ENCODE measurements at regions not wholly inside any gene's neighbourhood (a gene's known extent, or its start where the extent isn't known, plus 50 kb on each side); places are given as distances from the start of the nearest gene placed in this dataset.

DNA sequence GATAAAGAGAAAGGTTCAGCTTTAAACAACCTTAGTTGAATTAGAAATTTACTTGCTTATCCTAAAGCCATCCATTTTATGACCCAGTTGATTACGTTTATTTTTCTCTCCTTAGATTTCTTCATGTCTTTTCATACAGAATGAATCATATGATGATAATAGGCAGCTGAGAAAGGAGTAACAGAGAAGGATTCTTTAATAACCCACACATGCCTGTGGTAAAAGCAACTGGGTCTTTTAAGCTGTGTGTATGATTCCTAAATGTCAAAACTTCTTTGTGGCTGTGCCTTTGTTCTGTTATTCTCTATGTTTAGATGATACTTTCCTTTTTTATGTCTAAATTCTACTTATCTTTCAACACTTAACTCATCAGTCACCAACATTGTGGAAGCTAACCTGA lies 626.5 kb downstream of the NCAM2 start:
- Histone ChIP-seq H3K27ac (no peak overlapping the region), H3K4me3 (no peak overlapping the region), H3K9me3 (peaks cover 0 to under 1% (median 0%) of the 10 kb centered on the region in 3 donors), H3K4me1 (no peaks in the 10 kb centered on the region), H3K36me3 (no peaks in the 10 kb centered on the region), H3K27me3 (no peaks in the 10 kb centered on the region)
- intact Hi-C loops (cut with DNase I) = no loop called here
- 33 to 50% methylated on average over 1 of the region's 1 CpG for WGBS, 2 donors
- TF ChIP-seq, protein P1, sequence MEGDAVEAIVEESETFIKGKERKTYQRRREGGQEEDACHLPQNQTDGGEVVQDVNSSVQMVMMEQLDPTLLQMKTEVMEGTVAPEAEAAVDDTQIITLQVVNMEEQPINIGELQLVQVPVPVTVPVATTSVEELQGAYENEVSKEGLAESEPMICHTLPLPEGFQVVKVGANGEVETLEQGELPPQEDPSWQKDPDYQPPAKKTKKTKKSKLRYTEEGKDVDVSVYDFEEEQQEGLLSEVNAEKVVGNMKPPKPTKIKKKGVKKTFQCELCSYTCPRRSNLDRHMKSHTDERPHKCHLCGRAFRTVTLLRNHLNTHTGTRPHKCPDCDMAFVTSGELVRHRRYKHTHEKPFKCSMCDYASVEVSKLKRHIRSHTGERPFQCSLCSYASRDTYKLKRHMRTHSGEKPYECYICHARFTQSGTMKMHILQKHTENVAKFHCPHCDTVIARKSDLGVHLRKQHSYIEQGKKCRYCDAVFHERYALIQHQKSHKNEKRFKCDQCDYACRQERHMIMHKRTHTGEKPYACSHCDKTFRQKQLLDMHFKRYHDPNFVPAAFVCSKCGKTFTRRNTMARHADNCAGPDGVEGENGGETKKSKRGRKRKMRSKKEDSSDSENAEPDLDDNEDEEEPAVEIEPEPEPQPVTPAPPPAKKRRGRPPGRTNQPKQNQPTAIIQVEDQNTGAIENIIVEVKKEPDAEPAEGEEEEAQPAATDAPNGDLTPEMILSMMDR (IDR thresholded peaks at IDR 0.05) = no peak
- TF ChIP-seq POLR2A (IDR thresholded peaks at IDR 0.05) = no peak
- no peak for DNase-seq

DNA sequence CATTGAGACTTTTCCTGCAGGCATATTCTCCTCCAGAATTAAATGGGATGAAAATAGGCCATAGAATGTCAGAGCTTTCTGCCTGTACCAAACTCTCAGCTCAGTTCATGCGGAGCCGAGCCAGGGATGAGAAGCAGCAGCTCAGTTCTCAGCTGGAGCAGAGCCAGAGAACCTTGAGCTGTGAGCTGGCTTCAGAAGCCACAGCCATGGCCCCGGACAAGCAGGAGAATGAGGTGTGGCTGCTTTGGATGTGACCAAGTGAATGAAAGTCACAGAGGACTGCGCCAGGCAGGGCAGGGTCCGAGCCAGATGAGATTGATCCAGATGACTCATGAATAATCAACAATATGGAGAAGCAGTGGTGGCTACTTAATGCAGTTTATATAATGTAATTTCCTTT lies 633.8 kb downstream of the NCAM2 start:
- WGBS, 2 donors = 67 to 87% methylated on average over 3 to 4 of the region's 5 CpGs
- H3K27me3 ChIP-seq = no peaks in the 10 kb centered on the region
- intact Hi-C loops (cut with DNase I) = no loop called here
- no peaks in the 10 kb centered on the region for H3K36me3 ChIP-seq
- TF ChIP-seq, protein P1 (IDR thresholded peaks at IDR 0.05) = no peak
- no peak for TF ChIP-seq POLR2A (IDR thresholded peaks at IDR 0.05)
- no peak overlapping the region for H3K27ac ChIP-seq
- H3K4me3 ChIP-seq = no peak overlapping the region
- no peaks in the 10 kb centered on the region for H3K9me3 ChIP-seq
- no peaks in the 10 kb centered on the region for H3K4me1 ChIP-seq
- no peak for DNase-seq

DNA sequence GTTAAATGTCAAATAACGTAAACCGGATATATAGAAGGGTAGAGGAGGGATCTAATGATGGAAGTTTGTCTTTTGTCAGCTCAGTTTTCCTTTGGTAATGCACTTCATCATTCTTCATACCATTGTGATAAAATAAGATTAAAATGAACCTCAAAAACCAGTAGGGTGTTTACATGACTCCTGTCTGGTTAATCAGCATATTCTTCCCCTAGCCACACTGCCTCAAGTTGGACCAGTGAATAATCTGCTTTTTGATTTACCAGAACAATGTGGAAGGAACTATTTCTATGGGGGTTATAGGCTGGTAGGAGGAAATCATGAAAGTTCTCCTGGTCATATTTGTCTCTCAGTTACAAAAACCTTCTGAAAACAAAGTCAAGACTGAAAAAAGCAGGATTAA lies 634.7 kb downstream of the NCAM2 start:
- H3K36me3 ChIP-seq = no peaks in the 10 kb centered on the region
- no peaks in the 10 kb centered on the region for H3K4me1 ChIP-seq
- intact Hi-C loops (cut with DNase I) = no loop called here
- no peak for DNase-seq
- no peaks in the 10 kb centered on the region for H3K9me3 ChIP-seq
- no peaks in the 10 kb centered on the region for H3K27me3 ChIP-seq
- TF ChIP-seq, protein P1 (IDR thresholded peaks at IDR 0.05) = no peak
- no peak for TF ChIP-seq POLR2A (IDR thresholded peaks at IDR 0.05)
- WGBS, 2 donors = 80 to 82% methylated on average over 2 of the region's 2 CpGs
- no peak overlapping the region for H3K4me3 ChIP-seq
- no peak overlapping the region for H3K27ac ChIP-seq

DNA sequence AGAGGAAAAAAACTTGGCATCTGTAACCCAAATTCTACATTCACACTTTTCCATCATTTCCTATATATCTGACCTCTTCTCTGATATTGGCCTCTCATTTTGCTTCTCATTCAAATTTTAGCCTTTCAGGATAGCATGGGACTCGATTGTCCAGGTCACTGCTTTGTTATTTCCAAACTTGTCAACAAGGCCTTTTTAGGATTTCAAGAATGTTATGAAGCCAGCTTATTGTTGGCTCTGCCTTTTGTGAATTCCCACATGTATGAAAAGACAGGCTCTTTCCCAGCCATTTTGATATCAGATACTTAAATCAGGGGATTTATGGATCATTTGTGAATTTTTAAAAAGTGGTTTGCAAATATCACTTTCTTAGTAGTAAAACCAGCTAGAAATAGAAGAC lies 663.5 kb downstream of the NCAM2 start:
- DNase-seq = no peak
- Histone ChIP-seq H3K36me3 (no peaks in the 10 kb centered on the region), H3K4me3 (no peak overlapping the region), H3K27me3 (no peaks in the 10 kb centered on the region), H3K27ac (no peak overlapping the region), H3K4me1 (no peaks in the 10 kb centered on the region), H3K9me3 (no peaks in the 10 kb centered on the region)
- 12 to 38% methylated on average over 1 of the region's 1 CpG for WGBS, 2 donors
- intact Hi-C loops (cut with DNase I) = no loop called here
- no peak for TF ChIP-seq POLR2A (IDR thresholded peaks at IDR 0.05)
- TF ChIP-seq, protein P1 (IDR thresholded peaks at IDR 0.05) = no peak

DNA sequence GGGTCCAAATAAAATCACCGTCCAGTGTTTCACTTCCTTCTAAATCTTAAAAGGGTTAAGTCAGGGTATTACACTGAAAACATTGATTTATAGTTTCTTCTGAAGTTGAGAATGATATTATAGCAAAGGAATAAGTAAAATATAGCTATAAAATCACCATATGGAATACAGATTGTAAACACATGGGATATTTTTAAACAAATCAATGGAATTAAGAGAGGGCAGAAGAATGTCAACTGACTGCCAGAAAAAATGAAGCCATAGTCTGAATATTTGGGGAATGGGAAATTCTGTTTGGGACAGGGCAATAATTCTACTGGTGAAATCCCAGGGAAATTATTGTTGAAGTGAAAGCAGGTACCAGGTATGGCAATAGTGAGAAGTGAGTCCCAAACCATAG lies 664.6 kb downstream of the NCAM2 start:
- Histone ChIP-seq H3K36me3 (no peaks in the 10 kb centered on the region), H3K27me3 (no peaks in the 10 kb centered on the region), H3K9me3 (no peaks in the 10 kb centered on the region), H3K4me3 (no peak overlapping the region), H3K4me1 (no peaks in the 10 kb centered on the region), H3K27ac (no peak overlapping the region)
- 54 to 77% methylated on average over 1 of the region's 1 CpG for WGBS, 2 donors
- DNase-seq = no peak
- TF ChIP-seq, protein P1 (IDR thresholded peaks at IDR 0.05) = no peak
- TF ChIP-seq POLR2A (IDR thresholded peaks at IDR 0.05) = no peak
- intact Hi-C loops (cut with DNase I) = no loop called here
